WTC11 (cell line): ENCODE measurements at regions not wholly inside any gene's neighbourhood (a gene's known extent, or its start where the extent isn't known, plus 50 kb on each side); places are given as distances from the start of the nearest gene placed in this dataset.

Experiments
- ATAC-seq: fragments of 200-7000 bp; cut with Tn5 transposase; 2 replicates; pipeline ENCODE4 v1.10.0; 2021; ENCODE audit warnings: mild to moderate bottlenecking, moderate library complexity
- CTCF ChIA-PET: fragments of 300-600 bp; sonication (Branson Sonifier 250); formaldehyde crosslinking; loops from one replicate; lab custom pipeline; 2021; ENCODE audit warnings: antibody characterized with exemption; lab: Charles Lee
- POLR2A ChIA-PET: fragments of 350-600 bp; sonication (Branson Sonifier 250); formaldehyde crosslinking; loops from one replicate; lab custom pipeline; 2021; ENCODE audit warnings: antibody characterized with exemption; lab: Charles Lee
- DNase-seq: peaks from one replicate; pipeline ENCODE4 v3.0.0; 2021; ENCODE audit warnings: low spot score
- H3K27ac Mint-ChIP-seq: 2 replicates; pipeline ENCODE4 v1.8.0; 2021; ENCODE audit warnings: mixed read lengths
- H3K27me3 Mint-ChIP-seq: 2 replicates; pipeline ENCODE4 v1.8.0; 2021; ENCODE audit warnings: low read depth, mild to moderate bottlenecking, moderate library complexity, mixed read lengths
- H3K36me3 Mint-ChIP-seq: 2 replicates; pipeline ENCODE4 v1.8.0; 2021; ENCODE audit warnings: mixed read lengths
- H3K4me1 Mint-ChIP-seq: 2 replicates; pipeline ENCODE4 v1.8.0; 2022; ENCODE audit warnings: mixed read lengths
- H3K4me3 Mint-ChIP-seq: 2 replicates; pipeline ENCODE4 v1.8.0; 2021; ENCODE audit warnings: mild to moderate bottlenecking, moderate library complexity, mixed read lengths
- H3K9me3 Mint-ChIP-seq: 2 replicates; pipeline ENCODE4 v1.8.0; 2021; ENCODE audit warnings: mixed read lengths
- ATF3 ChIP-seq: sonication (generic); formaldehyde crosslinking; conservative IDR thresholded peaks from 2 replicates; pipeline ENCODE4 v1.8.1; 2022; ENCODE audit warnings: mild to moderate bottlenecking, missing genetic modification reagents
- CREB1 ChIP-seq: sonication (generic); formaldehyde crosslinking; IDR thresholded peaks from 2 replicates; pipeline ENCODE4 v1.8.0; 2023; ENCODE audit warnings: mild to moderate bottlenecking, missing genetic modification reagents
- KAT7 ChIP-seq: sonication (generic); formaldehyde crosslinking; IDR thresholded peaks from 2 replicates; pipeline ENCODE4 v1.8.1; 2023; ENCODE audit warnings: missing genetic modification reagents, mild to moderate bottlenecking, borderline replicate concordance
- NFE2L1 ChIP-seq: sonication (generic); formaldehyde crosslinking; IDR thresholded peaks from 2 replicates; pipeline ENCODE4 v1.8.1; 2023; ENCODE audit warnings: missing genetic modification reagents
- NR3C1 ChIP-seq: sonication (generic); formaldehyde crosslinking; conservative IDR thresholded peaks from 2 replicates; pipeline ENCODE4 v1.8.1; 2023; ENCODE audit warnings: low read depth, mild to moderate bottlenecking, missing genetic modification reagents
- SMAD4 ChIP-seq: sonication (generic); formaldehyde crosslinking; IDR thresholded peaks from 2 replicates; pipeline ENCODE4 v1.8.0; 2022; ENCODE audit warnings: mild to moderate bottlenecking, missing genetic modification reagents
- ZNF121 ChIP-seq: sonication (generic); formaldehyde crosslinking; IDR thresholded peaks from 2 replicates; pipeline ENCODE4 v1.8.0; 2023; ENCODE audit warnings: missing genetic modification reagents
- ZNF232 ChIP-seq: sonication (generic); formaldehyde crosslinking; IDR thresholded peaks from 2 replicates; pipeline ENCODE4 v1.8.0; 2022; ENCODE audit warnings: mild to moderate bottlenecking, missing genetic modification reagents
- ZNF317 ChIP-seq: sonication (generic); formaldehyde crosslinking; IDR thresholded peaks from 2 replicates; pipeline ENCODE4 v1.8.1; 2023; ENCODE audit warnings: low read depth, mild to moderate bottlenecking, moderate library complexity, missing genetic modification reagents, borderline replicate concordance
- ZNF425 ChIP-seq: fragments of 250-450 bp; sonication (Bioruptor Pico); conservative IDR thresholded peaks from 2 replicates; pipeline ENCODE4 v1.9.0; 2021; ENCODE audit warnings: mild to moderate bottlenecking
- ZNF532 ChIP-seq: fragments of 250-450 bp; sonication (Bioruptor Pico); IDR thresholded peaks from 2 replicates; pipeline ENCODE4 v1.9.0; 2021; ENCODE audit warnings: mild to moderate bottlenecking, borderline replicate concordance
- TF ChIP-seq, protein P1 (sequence below): sonication (generic); formaldehyde crosslinking; IDR thresholded peaks from 2 replicates; pipeline ENCODE4 v1.8.1; 2023; ENCODE audit warnings: mild to moderate bottlenecking, missing genetic modification reagents, moderate library complexity
- TF ChIP-seq, protein P2 (sequence below): sonication (generic); formaldehyde crosslinking; IDR thresholded peaks from 2 replicates; pipeline ENCODE4 v1.8.0; 2022; ENCODE audit warnings: mild to moderate bottlenecking, missing genetic modification reagents

- Mint-ChIP-seq H3K4me3 (no peak overlapping the region), H3K27ac (no peak overlapping the region)
- DNase-seq = no peak
- POLR2A ChIA-PET = no interaction called here
- no peak for TF ChIP-seq ATF3 (CRISPR knock-in tag)
- TF ChIP-seq CREB1 = no peak
- TF ChIP-seq NR3C1 = no peak
- TF ChIP-seq, protein P1, sequence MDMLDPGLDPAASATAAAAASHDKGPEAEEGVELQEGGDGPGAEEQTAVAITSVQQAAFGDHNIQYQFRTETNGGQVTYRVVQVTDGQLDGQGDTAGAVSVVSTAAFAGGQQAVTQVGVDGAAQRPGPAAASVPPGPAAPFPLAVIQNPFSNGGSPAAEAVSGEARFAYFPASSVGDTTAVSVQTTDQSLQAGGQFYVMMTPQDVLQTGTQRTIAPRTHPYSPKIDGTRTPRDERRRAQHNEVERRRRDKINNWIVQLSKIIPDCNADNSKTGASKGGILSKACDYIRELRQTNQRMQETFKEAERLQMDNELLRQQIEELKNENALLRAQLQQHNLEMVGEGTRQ (CRISPR knock-in tag) = no peak
- TF ChIP-seq SMAD4 (CRISPR knock-in tag) = no peak
- TF ChIP-seq ZNF232 (CRISPR knock-in tag) = no peak
- no peak for TF ChIP-seq KAT7
- TF ChIP-seq, all 79 proteins: peak for 0
- Mint-ChIP-seq H3K4me1 (peaks cover 25% of the 10 kb centered on the region), H3K36me3 (no peaks in the 10 kb centered on the region), H3K9me3 (no peaks in the 10 kb centered on the region), H3K27me3 (no peaks in the 10 kb centered on the region)
- CTCF ChIA-PET = interaction anchor here (1.0 kb wide), 1 partner anchor 1700 kb away, joined by 4 read pairs; no protein-coding TSS in a partner anchor
- ATAC-seq = no peak
Measured at GRCh38 chr4:135164601-135165000, 963.0 kb upstream of the PABPC4L start.

DNA sequence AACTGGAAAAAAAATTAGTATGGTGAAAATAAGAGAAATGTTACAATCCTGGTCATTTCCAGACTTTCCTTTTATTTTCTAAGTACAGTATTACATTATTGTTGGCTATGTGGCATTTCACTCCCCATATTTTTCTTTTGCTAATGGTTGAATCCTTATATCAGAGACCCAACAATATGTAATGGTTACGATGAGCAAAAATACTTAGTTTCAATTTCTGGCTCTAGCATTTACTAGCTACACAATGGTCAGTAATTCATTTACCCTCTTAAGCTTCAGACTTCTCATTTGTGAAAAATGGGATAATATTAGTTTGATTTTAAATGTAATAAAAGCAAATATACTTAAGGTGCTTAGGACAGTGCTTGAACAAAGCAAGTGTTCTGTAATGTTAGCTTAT, 942.9 kb upstream of the PABPC4L start:
- Mint-ChIP-seq H3K9me3 (no peaks in the 10 kb centered on the region), H3K36me3 (no peaks in the 10 kb centered on the region), H3K27ac (no peak overlapping the region), H3K4me3 (no peak overlapping the region), H3K27me3 (no peaks in the 10 kb centered on the region), H3K4me1 (no peaks in the 10 kb centered on the region)
- ChIA-PET CTCF (no interaction called here), POLR2A (no interaction called here)
- ATAC-seq (no peak), DNase-seq (no peak)
- TF ChIP-seq NFE2L1 (CRISPR knock-in tag) = no peak
- no peak for TF ChIP-seq ZNF425
- TF ChIP-seq, protein P2, sequence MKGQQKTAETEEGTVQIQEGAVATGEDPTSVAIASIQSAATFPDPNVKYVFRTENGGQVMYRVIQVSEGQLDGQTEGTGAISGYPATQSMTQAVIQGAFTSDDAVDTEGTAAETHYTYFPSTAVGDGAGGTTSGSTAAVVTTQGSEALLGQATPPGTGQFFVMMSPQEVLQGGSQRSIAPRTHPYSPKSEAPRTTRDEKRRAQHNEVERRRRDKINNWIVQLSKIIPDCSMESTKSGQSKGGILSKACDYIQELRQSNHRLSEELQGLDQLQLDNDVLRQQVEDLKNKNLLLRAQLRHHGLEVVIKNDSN (CRISPR knock-in tag) = no peak
- no peak for TF ChIP-seq ZNF121

GRCh38 chr4:135124196-135124595, 922.6 kb upstream of the PABPC4L start:
- H3K27me3 Mint-ChIP-seq = no peaks in the 10 kb centered on the region
- H3K9me3 Mint-ChIP-seq = no peaks in the 10 kb centered on the region
- ChIA-PET CTCF (no interaction called here), POLR2A (no interaction called here)
- no peak overlapping the region for H3K4me3 Mint-ChIP-seq
- no peak for ATAC-seq
- peaks cover 12% of the 10 kb centered on the region for H3K4me1 Mint-ChIP-seq
- H3K27ac Mint-ChIP-seq = no peak overlapping the region
- no peak for DNase-seq
- TF ChIP-seq ZNF317 (CRISPR knock-in tag) = no peak
- TF ChIP-seq ZNF425 = no peak
- no peak for TF ChIP-seq ZNF532
- H3K36me3 Mint-ChIP-seq = no peaks in the 10 kb centered on the region
